ENCODE measurements at regions not wholly inside any gene's neighbourhood (a gene's known extent, or its start where the extent isn't known, plus 50 kb on each side); places are given as distances from the start of the nearest gene placed in this dataset.
A peak's percentile ranks its signal among the peaks of the same experiment; 100 is the strongest.
"Not testable (repeated sequence)": the region's sequence is repeated elsewhere in the genome, so short reads cannot be mapped to it uniquely, and the experiment has no call there.

DNA sequence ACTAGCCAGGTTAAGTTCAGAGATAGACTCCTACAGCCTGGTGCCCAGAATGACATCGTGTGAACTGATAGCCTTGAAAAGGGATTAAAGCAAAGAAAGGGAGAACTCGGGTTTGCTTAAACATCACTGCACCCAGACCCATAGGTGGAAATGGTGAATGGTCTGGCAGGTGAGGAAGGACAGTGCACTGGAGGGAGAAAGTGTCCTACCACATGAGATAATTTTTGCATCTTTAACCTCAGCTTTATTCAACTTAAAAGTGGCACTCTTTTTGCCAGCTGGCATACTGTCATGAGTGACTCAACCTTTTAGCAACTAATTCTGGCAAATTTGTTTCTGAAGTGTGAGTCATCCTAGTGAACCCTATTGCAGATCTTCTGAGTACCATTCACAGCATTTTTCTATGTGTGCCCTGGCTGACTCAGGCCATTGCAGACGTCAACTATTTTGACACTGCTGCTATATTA, 53.0 kb upstream of the DAPP1 start:
- ATAC-seq, result peak; percentile 94 to 95

DNA sequence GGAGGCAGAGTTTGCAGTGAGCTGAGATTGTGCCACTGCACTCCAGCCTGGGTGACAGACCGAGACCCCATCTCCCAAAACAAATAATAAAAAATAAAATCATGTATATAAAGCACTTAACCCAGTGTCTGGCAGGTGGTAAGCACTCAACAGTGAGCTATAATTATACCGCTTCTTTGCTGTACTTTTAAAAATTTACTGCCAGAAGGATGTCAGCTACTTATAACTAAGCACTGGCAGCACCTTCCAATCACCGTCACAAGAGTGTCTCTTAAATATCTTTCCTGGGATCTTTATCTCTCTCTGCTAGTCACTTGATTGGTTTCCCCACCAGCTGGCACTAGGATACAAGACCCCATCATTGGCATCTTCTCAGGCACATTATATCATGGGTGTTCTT, 53.9 kb upstream of the DAPP1 start:
- no peak for ATAC-seq

- peak in 1 of 2 donors; percentile 12 for ATAC-seq
Observed at GRCh38 chr4:99759988-99760387, 56.6 kb upstream of the DAPP1 start.

DNA sequence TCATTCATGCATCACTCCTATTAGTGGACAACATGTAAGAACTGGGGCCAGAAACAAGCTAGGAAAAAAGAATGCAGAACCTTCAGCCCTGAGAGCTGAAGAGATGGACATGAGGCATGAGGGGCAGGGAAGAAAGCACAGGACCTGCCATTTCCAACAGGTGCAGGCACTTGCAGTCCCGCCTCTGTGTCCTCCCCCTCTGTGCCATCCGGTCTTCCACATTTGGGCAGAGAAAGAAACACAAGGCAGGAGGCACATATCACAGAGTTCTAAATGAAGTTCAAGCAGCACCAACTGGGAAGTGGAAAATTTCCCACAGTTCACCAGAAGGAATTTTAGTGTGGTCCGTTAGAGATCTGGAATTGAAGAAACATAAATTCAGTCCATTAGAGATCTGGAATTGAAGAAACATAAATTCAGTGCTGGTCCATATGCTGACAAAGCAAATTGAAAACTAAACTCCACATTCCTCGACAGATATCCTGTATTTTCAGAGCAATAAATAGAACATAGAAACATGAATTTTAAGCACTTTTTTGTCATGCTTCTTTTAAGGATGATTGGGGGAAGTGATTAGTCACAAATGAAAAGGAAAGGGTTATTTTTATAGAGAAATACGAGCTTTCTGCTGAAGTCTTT, 57.2 kb upstream of the DAPP1 start:
- no peak for ATAC-seq

- no peak for ATAC-seq
Observed at GRCh38 chr4:99755223-99755944, 61.2 kb upstream of the DAPP1 start.

DNA sequence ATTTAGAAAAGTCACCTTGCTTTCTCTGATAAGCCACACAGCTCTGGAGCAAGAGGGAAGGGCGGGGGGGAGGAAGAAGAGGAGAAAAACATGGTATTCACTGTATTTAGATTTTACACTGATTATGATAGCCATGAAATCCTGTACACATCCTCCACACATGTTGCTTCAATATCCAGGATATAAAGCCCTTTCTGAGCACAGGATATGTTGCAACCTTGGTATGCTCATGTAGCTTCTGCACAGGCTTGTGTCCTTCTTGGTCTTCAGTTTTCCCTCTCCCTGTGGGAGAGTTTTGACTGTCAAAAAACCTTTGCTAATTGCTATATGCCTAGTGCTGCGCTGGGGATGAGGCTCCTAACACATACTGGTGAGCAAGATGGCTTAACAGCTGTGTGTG, 61.9 kb upstream of the DAPP1 start:
- ATAC-seq, result no peak

DNA sequence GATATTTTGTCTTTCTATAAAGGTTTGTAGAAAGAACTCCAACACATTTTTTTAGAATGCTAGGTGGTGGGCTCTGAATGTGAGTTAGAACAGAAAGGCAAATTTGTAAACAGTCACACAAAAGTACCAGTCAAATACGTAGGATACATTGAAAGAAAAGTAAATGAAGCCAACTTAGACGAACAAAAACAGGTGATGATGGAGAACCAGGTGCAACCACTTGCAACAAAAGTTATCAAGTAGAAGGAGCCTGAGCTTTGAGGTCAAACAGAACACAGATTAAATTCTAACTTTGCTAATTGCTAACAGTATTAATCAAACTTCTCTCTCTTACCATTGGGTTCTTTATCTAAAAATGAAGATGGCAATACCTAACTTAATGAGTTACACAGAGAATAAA, 62.7 kb upstream of the DAPP1 start:
- ATAC-seq, result no peak

- ATAC-seq, result no peak
Observed at GRCh38 chr4:99749445-99750391, 66.9 kb upstream of the DAPP1 start.

GRCh38 chr4:99746443-99746842, 70.2 kb upstream of the DAPP1 start:
- ATAC-seq, result no peak

- no peak for ATAC-seq
Observed at GRCh38 chr4:99736846-99737245, 79.2 kb upstream of the C4orf54 start.

GRCh38 chr4:99735822-99736221, 78.2 kb upstream of the C4orf54 start:
- no peak for ATAC-seq

GRCh38 chr4:99734583-99735322, 77.1 kb upstream of the C4orf54 start:
- ATAC-seq, result no peak

GRCh38 chr4:99733455-99733854, 75.8 kb upstream of the C4orf54 start:
- ATAC-seq, result not testable (repeated sequence)

- no peak for ATAC-seq
Observed at GRCh38 chr4:99729186-99729585, 71.6 kb upstream of the C4orf54 start.

- ATAC-seq, result no peak
Observed at GRCh38 chr4:99724067-99724466, 66.4 kb upstream of the C4orf54 start.

- ATAC-seq, result peak in 1 of 2 donors; percentile 58
Observed at GRCh38 chr4:99723612-99724011, 66.0 kb upstream of the C4orf54 start.

DNA sequence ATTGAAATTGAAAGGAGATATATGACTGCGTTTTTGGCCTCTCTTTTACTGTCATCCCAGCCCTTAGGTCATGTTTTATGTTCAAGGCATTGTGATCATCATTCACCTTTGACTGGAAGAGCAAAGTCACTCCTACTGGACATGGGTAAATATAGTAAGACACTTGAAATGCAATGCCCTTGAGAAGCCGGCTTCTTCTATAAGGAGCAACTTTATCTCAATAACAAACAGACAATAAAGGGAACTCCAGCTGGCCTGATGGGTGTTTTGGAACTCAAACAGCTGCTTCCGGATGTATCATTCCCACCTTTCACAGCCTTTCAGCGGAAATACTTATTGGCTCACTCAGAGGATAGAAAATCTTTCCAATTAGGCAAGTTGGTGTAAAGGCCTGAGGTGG, 65.1 kb upstream of the C4orf54 start:
- no peak for ATAC-seq

GRCh38 chr4:99722006-99722405, 64.4 kb upstream of the C4orf54 start:
- no peak for ATAC-seq

DNA sequence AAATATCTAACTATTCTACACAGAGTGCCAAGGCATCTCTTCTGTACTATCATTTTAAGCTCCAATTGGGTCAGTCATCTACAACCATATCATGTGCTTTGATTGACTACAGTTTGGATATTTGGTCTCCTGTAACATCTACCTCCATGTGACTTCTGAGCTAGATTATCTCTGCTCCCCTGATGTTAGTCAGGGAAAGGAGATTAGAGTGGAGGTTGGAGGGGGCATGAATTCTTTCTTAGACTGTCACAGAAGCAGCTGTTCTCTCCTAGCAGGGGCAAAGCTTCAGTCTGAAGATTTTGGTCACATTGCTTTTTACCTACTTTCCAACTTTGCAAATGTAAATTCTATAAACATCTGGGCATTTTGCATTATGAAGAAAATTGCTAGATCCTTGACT, 62.6 kb upstream of the C4orf54 start:
- ATAC-seq, result no peak

- ATAC-seq, result no peak
Observed at GRCh38 chr4:99716996-99717395, 59.4 kb upstream of the C4orf54 start.

DNA sequence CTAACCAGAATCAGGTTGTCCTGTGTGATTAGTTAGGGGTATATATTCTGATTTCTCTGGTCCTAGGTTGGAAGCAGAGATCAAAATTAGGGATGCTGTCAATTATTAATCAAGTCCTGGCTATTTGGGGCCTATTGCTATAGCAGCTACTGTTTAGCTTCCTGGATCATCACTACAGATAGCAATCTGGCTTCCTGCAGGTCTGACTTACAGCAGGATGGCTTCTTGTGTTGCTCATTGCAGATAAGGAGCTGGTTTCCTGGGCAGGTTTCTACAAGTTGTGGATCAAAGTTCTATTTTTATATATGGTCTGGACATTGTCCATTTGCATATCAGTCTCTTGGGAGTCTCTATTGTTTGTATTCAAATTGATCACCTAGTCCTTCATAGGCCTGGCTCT, 57.7 kb upstream of the C4orf54 start:
- no peak for ATAC-seq

DNA sequence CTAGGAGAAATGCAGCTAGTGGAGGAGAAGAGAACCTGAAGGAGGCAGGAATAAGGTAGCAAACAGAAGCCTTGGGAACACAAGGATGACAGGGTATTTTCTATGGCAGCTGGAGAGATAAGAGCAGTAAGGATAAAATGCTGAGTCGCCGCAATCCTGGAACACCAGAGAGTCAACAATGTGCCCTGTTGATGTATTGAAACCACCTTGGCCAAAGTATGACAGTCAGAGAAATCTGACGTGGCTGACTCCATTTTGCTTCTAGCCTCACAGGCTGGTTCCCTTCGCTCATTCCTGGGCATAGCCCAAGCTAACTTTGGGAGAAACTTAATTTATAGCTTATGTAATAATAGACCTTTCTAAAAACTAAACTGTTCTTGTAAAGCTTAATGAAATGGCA, 56.6 kb upstream of the C4orf54 start:
- no peak for ATAC-seq

DNA sequence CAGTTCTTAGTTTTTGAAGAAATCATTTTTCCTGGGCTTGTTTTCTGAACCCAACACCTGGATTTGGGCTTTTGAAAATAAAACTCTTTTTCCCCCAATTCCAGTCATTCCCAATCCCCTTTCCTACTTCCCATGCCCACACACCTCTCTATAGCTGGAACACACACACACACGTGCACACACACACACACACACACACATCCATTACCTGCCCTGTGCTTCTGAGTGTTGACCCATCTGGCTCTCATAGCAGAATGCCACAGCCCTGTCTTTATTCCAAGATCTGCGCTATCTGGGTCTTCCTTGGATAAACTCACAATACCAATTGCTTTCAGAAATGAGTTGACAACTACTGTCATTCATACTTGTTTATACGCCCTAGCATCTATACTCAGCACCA, 54.9 kb upstream of the C4orf54 start:
- no peak for ATAC-seq
